H1 (cell line): ENCODE measurements at regions not wholly inside any gene's neighbourhood (a gene's known extent, or its start where the extent isn't known, plus 50 kb on each side); places are given as distances from the start of the nearest gene placed in this dataset.

Experiments used
- POLR2AphosphoS5 ChIP-seq: IDR thresholded peaks from 2 replicates; pipeline ENCODE4 v1.6.1; 2011; ENCODE audit warnings: low read depth, low read length
- SAP30 ChIP-seq: fragments of 300-600 bp; sonication (generic); IDR thresholded peaks from 2 replicates; pipeline ENCODE4 v1.7.1; 2012; ENCODE audit warnings: low read length, moderate library complexity, mild to moderate bottlenecking, inconsistent platforms; ENCODE audit not compliant: insufficient read depth, insufficient replicate concordance
- SP1 ChIP-seq: IDR thresholded peaks from 2 replicates; pipeline ENCODE4 v1.6.1; 2011; ENCODE audit warnings: low read depth, low read length
- TF ChIP-seq, protein P1 (sequence below): IDR thresholded peaks from 2 replicates; pipeline ENCODE4 v1.6.1; 2011; ENCODE audit warnings: low read length, improper control_type of control experiment

DNA sequence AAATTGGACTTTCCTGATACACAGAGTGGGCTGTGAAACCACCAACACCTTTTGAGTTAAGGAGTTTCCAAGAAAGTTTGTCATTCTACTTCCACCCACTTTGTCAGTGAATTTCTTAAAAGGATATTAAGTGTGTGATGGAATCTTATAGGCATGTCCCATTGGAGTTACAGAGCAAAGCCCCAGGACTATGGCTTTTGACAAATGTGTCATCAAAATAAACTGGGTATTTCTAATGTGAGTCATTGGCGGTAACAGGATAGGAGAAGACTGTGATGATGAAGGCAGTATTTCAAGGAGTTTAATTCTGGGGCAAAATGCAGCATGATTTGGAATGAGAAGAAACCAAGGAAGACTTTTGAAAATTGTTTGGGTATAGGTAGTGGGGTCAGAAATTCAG lies 1013.8 kb upstream of the EEF2KMT start (continued):
- TF ChIP-seq SAP30: no peak
- TF ChIP-seq, protein P1, sequence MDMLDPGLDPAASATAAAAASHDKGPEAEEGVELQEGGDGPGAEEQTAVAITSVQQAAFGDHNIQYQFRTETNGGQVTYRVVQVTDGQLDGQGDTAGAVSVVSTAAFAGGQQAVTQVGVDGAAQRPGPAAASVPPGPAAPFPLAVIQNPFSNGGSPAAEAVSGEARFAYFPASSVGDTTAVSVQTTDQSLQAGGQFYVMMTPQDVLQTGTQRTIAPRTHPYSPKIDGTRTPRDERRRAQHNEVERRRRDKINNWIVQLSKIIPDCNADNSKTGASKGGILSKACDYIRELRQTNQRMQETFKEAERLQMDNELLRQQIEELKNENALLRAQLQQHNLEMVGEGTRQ: no peak
- TF ChIP-seq POLR2AphosphoS5: no peak
- TF ChIP-seq SP1: no peak
